ENCODE measurements at regions not wholly inside any gene's neighbourhood (a gene's known extent, or its start where the extent isn't known, plus 50 kb on each side); places are given as distances from the start of the nearest gene placed in this dataset.

DNA sequence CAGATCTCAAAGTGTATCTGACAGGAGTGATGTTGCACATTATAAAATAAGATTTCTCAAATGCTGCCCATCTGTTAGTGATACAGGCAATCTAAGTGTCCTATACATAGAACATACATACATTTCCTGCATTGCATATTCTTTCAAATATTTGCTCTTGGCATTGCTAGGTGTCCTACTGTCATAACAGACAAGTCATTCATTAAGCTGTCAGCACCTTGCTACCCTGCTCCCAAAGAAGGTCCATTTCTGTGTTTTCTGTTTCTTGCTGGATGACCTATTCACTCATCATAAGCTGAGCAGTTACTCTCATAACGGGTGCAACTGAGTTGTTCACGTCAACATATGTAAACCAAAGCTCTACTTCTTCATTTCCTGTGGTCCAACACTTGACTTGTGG, 719.0 kb downstream of the KCNJ2 start:
- ATAC-seq (ENCODE audit: low read depth) (no peak), DNase-seq (ENCODE audit: low spot score in 2 of 2) (no peak)
- Mint-ChIP-seq H3K27me3 (no peaks in the 10 kb centered on the region), H3K27ac (no peak overlapping the region), H3K9me3 (no peaks in the 10 kb centered on the region), H3K36me3 (no peaks in the 10 kb centered on the region), H3K4me1 (no peaks in the 10 kb centered on the region), H3K4me3 (no peak overlapping the region)

DNA sequence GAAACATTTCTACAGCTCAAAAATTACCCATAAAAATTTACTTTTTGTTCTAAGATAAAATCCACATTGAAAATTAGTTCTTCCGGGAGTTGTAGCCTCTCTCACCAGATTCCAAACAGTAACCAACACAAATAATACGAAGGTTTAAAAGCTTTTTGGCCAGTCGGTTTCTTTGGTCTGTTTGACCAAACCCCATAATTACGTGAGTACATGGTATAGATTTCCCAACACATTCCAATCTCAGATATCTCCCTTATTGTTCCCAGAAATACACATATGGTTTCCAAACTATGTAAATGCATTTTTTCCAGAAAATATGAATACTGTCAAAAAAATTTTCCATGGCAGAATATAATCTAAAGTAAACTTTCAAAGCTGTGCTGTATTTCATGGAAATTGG, 722.0 kb downstream of the KCNJ2 start:
- Mint-ChIP-seq H3K4me3 (no peak overlapping the region), H3K27ac (no peak overlapping the region), H3K9me3 (no peaks in the 10 kb centered on the region), H3K4me1 (no peaks in the 10 kb centered on the region), H3K27me3 (no peaks in the 10 kb centered on the region), H3K36me3 (no peaks in the 10 kb centered on the region)
- ATAC-seq (ENCODE audit: low read depth): no peak
- no peak for DNase-seq (ENCODE audit: low spot score in 2 of 2)

DNA sequence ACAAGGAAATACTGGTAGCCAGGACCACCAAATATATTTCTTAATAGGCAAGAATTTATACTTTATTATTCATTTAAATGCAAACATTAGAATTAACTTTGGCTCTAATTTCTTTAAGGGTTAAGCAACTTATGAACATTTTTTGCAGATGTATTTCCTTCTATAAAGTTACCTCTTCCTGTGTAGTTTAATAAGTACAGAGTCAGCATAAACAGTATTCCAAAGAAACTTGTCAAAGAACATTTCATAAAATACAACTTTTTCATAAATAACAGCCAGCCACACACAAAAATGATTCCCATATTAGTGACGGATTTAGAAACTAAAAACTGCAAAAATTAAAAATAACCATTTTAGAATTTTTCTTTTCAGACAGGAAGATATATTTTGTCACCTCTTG, 723.2 kb downstream of the KCNJ2 start:
- no peaks in the 10 kb centered on the region for H3K36me3 Mint-ChIP-seq
- no peak overlapping the region for H3K4me3 Mint-ChIP-seq
- no peaks in the 10 kb centered on the region for H3K9me3 Mint-ChIP-seq
- DNase-seq (ENCODE audit: low spot score in 2 of 2) (no peak), ATAC-seq (ENCODE audit: low read depth) (no peak)
- H3K27me3 Mint-ChIP-seq: no peaks in the 10 kb centered on the region
- H3K27ac Mint-ChIP-seq: no peak overlapping the region
- H3K4me1 Mint-ChIP-seq: no peaks in the 10 kb centered on the region

DNA sequence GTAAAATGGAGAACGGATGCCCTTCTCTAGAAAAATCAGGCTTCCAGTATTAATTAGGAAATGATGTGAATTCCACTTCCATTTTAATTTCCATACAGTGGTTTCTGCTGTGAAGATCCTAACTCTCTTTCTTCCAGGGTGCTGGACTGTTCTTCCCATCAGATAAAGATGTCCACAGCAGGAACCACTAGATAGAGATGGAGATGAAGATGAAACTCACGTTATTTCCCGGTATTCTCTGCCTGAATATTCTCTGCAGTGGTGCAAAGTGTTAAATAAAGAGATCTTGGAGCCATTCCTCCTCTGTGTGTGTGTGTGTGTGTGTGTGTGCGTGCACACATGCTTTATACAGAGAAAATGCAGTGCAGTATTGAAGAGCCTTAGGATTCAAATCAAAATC, 727.5 kb downstream of the KCNJ2 start:
- Mint-ChIP-seq H3K9me3 (peaks cover 10% of the 10 kb centered on the region), H3K4me1 (no peaks in the 10 kb centered on the region), H3K27me3 (no peaks in the 10 kb centered on the region), H3K4me3 (no peak overlapping the region), H3K36me3 (no peaks in the 10 kb centered on the region), H3K27ac (no peak overlapping the region)
- ATAC-seq (ENCODE audit: low read depth) (no peak), DNase-seq (ENCODE audit: low spot score in 2 of 2) (no peak)

DNA sequence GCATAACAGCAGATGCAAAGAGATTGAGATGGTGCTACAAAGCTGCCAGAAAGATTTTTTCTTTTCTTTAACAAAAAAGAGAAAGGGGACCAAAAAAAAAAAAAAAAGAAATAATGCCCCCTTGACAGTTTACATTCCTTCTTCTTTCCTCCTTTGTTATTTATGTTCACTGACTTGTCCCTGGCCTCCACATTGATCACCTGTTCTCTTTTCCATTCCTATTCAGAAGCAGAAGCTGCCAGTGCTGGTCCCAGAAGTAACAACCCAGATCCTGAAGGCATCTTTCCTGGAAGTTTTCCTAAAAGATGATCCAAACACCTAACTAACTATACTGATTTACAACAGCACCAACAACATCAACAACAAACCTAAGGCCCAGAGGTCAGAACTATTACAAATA, 728.1 kb downstream of the KCNJ2 start:
- Mint-ChIP-seq H3K9me3 (peaks cover 10% of the 10 kb centered on the region), H3K4me3 (no peak overlapping the region), H3K36me3 (no peaks in the 10 kb centered on the region), H3K27me3 (no peaks in the 10 kb centered on the region), H3K27ac (no peak overlapping the region), H3K4me1 (no peaks in the 10 kb centered on the region)
- no peak for DNase-seq (ENCODE audit: low spot score in 2 of 2)
- no peak for ATAC-seq (ENCODE audit: low read depth)

DNA sequence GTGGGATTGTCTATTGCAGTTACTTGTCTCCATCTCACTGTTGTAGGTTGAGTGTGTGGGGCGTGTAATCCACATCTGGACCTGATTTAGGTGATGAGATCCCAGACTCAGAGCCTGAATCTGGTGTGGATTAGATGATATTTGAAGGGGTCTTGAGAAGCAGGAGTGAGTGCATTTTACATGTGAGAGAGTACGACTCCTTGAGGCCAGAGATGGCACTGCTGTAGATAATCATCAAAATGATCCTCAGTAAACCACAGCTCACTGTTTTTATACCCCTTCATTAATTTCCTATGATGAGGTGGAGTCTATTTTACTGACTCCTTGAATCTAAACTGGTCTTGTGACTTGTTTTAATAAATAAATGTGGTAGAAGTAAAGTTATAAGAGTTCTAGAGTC, 732.5 kb downstream of the KCNJ2 start:
- H3K9me3 Mint-ChIP-seq: peaks cover 13% of the 10 kb centered on the region
- no peaks in the 10 kb centered on the region for H3K27me3 Mint-ChIP-seq
- H3K4me1 Mint-ChIP-seq: no peaks in the 10 kb centered on the region
- no peak overlapping the region for H3K4me3 Mint-ChIP-seq
- DNase-seq (ENCODE audit: low spot score in 2 of 2) (no peak), ATAC-seq (ENCODE audit: low read depth) (no peak)
- H3K36me3 Mint-ChIP-seq: no peaks in the 10 kb centered on the region
- no peak overlapping the region for H3K27ac Mint-ChIP-seq

DNA sequence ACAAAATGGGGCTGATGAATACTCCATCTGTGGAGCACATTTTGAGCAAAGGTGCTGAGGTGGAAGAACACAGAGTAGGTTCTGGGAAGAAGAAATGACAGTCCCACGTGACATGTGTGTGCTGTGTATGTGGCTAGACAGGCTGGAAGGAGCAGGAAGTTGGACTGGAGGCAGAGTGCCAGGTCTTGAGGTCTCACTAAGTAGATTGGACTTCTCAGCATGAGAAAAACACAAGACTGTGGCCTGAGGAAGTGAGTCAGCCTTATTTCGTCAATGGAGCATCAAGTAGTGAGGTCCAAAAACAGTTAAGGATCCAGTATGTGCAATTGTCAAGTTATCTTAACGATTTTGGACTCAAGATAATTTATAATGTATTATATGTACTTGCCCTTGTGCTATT, 736.5 kb downstream of the KCNJ2 start:
- H3K36me3 Mint-ChIP-seq: no peaks in the 10 kb centered on the region
- DNase-seq (ENCODE audit: low spot score in 2 of 2): no peak
- no peak overlapping the region for H3K27ac Mint-ChIP-seq
- ATAC-seq (ENCODE audit: low read depth): no peak
- H3K9me3 Mint-ChIP-seq: peaks cover 8% of the 10 kb centered on the region
- H3K4me3 Mint-ChIP-seq: no peak overlapping the region
- no peaks in the 10 kb centered on the region for H3K27me3 Mint-ChIP-seq
- H3K4me1 Mint-ChIP-seq: no peaks in the 10 kb centered on the region

DNA sequence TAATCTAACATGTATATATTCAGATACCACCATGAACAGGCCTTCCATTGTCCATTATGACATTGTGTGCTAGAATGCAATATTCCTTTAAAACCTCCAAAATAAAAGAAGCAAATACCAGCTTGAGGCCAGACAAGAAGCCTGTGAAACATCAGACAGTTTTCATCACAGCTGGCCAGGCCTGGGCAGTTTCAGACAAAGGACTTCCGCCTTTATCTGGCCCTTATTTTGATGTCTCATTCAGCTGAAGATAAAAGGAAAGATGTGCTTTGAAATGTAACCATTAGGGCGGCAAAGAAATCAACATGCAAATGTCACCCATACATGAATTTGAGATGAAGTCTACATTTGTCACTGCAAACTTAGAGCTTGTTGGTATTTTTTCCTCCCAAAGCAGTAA, 737.5 kb downstream of the KCNJ2 start:
- no peak for ATAC-seq (ENCODE audit: low read depth)
- Mint-ChIP-seq H3K36me3 (no peaks in the 10 kb centered on the region), H3K4me3 (no peak overlapping the region), H3K9me3 (peaks cover 3% of the 10 kb centered on the region), H3K4me1 (no peaks in the 10 kb centered on the region), H3K27me3 (no peaks in the 10 kb centered on the region), H3K27ac (no peak overlapping the region)
- no peak for DNase-seq (ENCODE audit: low spot score in 2 of 2)

DNA sequence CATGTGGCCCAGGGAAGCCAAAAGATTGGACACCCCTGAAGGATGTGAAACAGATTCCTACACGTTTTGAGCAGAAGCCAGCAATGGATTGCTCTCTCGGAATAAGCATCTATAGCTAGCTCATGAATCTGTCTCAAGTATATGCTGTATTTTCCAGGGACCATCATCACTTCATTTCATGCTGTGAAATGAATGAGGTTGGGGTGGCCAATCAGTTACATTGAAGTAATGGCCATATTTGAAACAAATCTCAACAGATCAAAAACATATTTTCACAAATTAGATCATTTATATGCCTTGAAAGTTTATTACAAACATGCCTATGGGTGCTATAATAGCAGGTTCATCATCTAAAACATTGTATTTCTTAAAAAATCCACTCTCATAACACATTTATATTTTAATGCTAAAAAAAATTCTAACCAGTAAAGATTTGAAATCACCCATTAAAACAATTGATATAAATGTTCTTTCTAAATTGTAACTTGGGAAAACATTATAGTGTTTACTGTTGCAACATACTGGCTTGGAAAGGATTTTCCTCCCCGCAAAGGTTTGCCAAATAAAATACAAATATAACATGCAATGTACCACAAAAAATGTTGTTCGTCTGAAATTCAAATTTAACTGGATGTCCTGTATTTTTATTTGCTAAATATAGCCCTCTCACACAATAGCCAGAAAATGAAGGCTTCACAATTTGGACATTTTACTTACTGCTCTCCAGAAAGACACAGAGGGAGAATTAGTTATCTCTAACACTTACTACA, 743.6 kb downstream of the KCNJ2 start:
- Mint-ChIP-seq H3K9me3 (peaks cover 6% of the 10 kb centered on the region), H3K27ac (no peak overlapping the region), H3K36me3 (no peaks in the 10 kb centered on the region), H3K4me1 (no peaks in the 10 kb centered on the region), H3K27me3 (no peaks in the 10 kb centered on the region), H3K4me3 (no peak overlapping the region)
- no peak for ATAC-seq (ENCODE audit: low read depth)
- DNase-seq (ENCODE audit: low spot score in 2 of 2): no peak

DNA sequence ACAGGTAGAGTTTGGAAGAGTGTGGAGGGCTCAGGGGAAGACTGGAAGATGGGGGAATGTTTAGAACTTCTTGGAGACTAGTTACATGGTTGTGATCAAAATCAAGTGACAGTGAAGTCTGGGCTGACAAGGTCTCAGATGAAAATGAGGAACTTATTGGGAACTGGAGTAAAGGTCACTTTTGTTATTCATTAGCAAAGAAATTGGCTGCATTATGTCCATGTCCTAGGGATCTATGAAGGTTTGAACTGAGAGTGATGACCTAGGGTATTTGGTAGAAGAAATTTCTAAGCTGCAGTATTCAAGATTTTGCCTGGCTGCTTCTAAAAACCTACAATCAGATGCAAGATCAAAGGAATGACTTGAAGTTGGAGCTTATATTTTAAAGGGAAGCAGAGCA, 747.1 kb downstream of the KCNJ2 start:
- no peak for DNase-seq (ENCODE audit: low spot score in 2 of 2)
- no peak for ATAC-seq (ENCODE audit: low read depth)

DNA sequence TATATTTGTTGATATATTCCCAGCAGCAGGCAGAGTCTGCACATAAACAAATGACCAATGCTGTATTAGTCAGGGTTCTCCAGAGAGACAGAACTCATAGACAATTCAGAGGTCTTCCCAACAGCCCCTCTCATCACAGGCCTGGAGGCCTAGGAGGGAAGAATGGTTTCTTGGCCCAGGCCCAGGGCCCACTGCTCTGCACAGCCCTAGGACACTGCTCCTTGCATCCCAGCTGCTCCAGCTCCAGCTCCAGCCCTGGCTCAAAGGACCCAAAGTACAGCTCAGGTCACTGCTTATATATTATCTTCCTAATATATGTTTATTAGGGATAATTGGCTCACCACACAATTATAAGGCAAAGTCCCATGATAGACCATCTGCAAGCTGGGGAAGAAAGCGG, 749.9 kb downstream of the KCNJ2 start:
- Mint-ChIP-seq H3K4me3 (no peak overlapping the region), H3K27ac (no peak overlapping the region), H3K36me3 (no peaks in the 10 kb centered on the region), H3K9me3 (peaks cover 12% of the 10 kb centered on the region), H3K4me1 (no peaks in the 10 kb centered on the region), H3K27me3 (no peaks in the 10 kb centered on the region)
- DNase-seq (ENCODE audit: low spot score in 2 of 2) (no peak), ATAC-seq (ENCODE audit: low read depth) (no peak)

More for the DNA sequence above, 747.1 kb downstream of the KCNJ2 start:
- Mint-ChIP-seq H3K36me3 (no peaks in the 10 kb centered on the region), H3K27me3 (no peaks in the 10 kb centered on the region), H3K9me3 (peaks cover 9% of the 10 kb centered on the region), H3K4me3 (no peak overlapping the region), H3K4me1 (no peaks in the 10 kb centered on the region), H3K27ac (no peak overlapping the region)

DNA sequence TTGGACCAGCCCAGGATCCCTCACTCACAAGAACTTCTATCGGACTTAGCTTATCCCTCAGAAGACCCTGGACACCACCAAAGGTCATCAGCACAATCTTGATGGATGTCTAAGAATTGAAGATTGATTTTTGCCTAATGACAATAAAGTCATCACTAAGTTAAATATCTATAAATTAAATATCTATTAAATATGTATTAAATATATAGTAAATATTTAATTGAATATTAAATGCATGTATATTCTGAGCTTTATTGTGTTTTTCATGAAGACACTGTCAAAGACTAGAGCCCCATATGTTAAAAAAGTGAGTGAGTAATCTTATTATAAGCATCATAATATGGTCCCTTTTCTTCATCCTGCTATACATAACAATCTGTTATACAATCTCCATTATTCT, 751.1 kb downstream of the KCNJ2 start:
- no peak for DNase-seq (ENCODE audit: low spot score in 2 of 2)
- Mint-ChIP-seq H3K9me3 (peaks cover 13% of the 10 kb centered on the region), H3K4me1 (no peaks in the 10 kb centered on the region), H3K36me3 (no peaks in the 10 kb centered on the region), H3K4me3 (no peak overlapping the region), H3K27ac (no peak overlapping the region), H3K27me3 (no peaks in the 10 kb centered on the region)
- ATAC-seq (ENCODE audit: low read depth): no peak

DNA sequence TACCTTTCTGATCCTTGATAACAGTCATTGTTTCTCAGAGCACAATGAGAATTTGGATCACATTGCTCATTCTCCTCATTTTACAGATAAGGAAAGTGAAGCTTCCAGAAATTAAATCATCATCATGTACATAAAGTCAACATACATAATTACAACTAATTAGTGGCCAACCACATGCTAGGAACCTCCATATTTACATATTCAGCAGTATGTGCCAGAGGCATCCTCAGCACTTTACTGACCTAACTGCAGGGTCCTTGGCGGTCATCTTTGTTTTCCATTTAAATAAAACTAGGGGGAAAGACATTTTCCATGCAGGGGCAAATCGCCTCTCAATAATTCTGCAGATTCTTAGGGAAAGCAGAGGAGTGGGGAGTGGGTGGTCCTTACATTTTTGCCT, 752.9 kb downstream of the KCNJ2 start:
- ATAC-seq (ENCODE audit: low read depth): no peak
- Mint-ChIP-seq H3K27ac (no peak overlapping the region), H3K9me3 (peaks cover 7% of the 10 kb centered on the region), H3K4me3 (no peak overlapping the region), H3K4me1 (no peaks in the 10 kb centered on the region), H3K27me3 (no peaks in the 10 kb centered on the region), H3K36me3 (no peaks in the 10 kb centered on the region)
- no peak for DNase-seq (ENCODE audit: low spot score in 2 of 2)

DNA sequence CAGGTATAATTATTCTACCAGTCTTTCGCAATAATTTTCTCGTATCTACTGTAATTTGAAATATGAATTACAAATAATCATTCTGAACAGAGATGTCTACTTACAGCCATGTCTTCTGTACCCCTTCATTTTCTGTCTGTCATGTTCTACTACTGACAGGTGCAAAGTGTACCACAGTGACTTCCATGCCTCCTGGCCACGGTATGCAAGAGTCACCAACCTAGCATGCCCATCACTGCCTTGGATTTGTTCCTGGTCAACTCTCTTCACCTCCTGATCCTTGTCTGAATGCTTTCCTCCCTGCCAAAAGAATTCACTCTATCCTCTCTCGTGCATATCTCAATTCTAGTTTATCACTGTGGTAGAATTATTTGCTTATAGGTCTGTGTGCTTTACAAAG, 755.4 kb downstream of the KCNJ2 start:
- ATAC-seq (ENCODE audit: low read depth) (no peak), DNase-seq (ENCODE audit: low spot score in 2 of 2) (no peak)
- Mint-ChIP-seq H3K9me3 (peaks cover 6% of the 10 kb centered on the region), H3K27me3 (no peaks in the 10 kb centered on the region), H3K36me3 (no peaks in the 10 kb centered on the region), H3K4me3 (no peak overlapping the region), H3K4me1 (no peaks in the 10 kb centered on the region), H3K27ac (no peak overlapping the region)

DNA sequence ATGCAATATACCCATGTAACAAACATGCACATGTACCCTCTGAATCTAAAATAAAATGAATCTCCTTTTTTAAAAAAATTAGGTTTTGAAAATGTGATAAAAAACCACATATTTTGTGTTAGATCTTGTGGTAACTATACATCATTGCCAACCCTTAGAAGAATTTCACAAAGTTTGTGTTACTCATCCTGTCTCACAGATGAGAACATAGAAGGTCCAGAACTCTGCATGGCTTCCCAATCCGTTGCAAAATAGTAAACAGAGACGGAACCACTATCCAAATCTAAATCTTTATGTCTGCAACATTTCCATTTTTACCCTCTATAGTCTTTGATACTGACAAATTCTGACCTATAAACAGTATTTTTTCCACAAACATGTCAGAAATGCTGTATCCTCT, 759.9 kb downstream of the KCNJ2 start:
- H3K4me3 Mint-ChIP-seq: no peak overlapping the region
- no peaks in the 10 kb centered on the region for H3K36me3 Mint-ChIP-seq
- DNase-seq (ENCODE audit: low spot score in 2 of 2) (no peak), ATAC-seq (ENCODE audit: low read depth) (no peak)
- no peaks in the 10 kb centered on the region for H3K4me1 Mint-ChIP-seq
- H3K27ac Mint-ChIP-seq: no peak overlapping the region
- H3K27me3 Mint-ChIP-seq: no peaks in the 10 kb centered on the region
- H3K9me3 Mint-ChIP-seq: peaks cover 4% of the 10 kb centered on the region

Measured in memory B cell (primary cell).